ENCODE measurements at regions not wholly inside any gene's neighbourhood (a gene's known extent, or its start where the extent isn't known, plus 50 kb on each side); places are given as distances from the start of the nearest gene placed in this dataset.

- no peak for TF ChIP-seq CTCF (IDR thresholded peaks at IDR 0.05)
- Histone ChIP-seq H3K36me3 (no peaks in the 10 kb centered on the region), H3K27me3 (no peaks in the 10 kb centered on the region), H3K4me3 (ENCODE audit: low read depth in 1 of 2, low read length in 1 of 2) (no peak overlapping the region), H3K4me1 (ENCODE audit: control insufficient read depth in 1 of 2, insufficient read depth in 1 of 2, low read depth in 1 of 2, low read length in 1 of 2) (no peaks in the 10 kb centered on the region), H3K9me3 (no peaks in the 10 kb centered on the region), H3K27ac (no peak overlapping the region)
Measured at GRCh38 chr7:40969641-40970040, 733.2 kb downstream of the INHBA start.

- no peak for TF ChIP-seq CTCF (IDR thresholded peaks at IDR 0.05)
- Histone ChIP-seq H3K27ac (no peak overlapping the region), H3K4me3 (ENCODE audit: low read depth in 1 of 2, low read length in 1 of 2) (no peak overlapping the region), H3K9me3 (no peaks in the 10 kb centered on the region), H3K27me3 (no peaks in the 10 kb centered on the region), H3K36me3 (no peaks in the 10 kb centered on the region), H3K4me1 (ENCODE audit: control insufficient read depth in 1 of 2, insufficient read depth in 1 of 2, low read depth in 1 of 2, low read length in 1 of 2) (no peaks in the 10 kb centered on the region)
Measured at GRCh38 chr7:40966693-40967092, 736.2 kb downstream of the INHBA start.

GRCh38 chr7:40965774-40966173, 737.1 kb downstream of the INHBA start:
- no peaks in the 10 kb centered on the region for H3K36me3 ChIP-seq
- no peak for TF ChIP-seq CTCF (IDR thresholded peaks at IDR 0.05)
- no peaks in the 10 kb centered on the region for H3K4me1 ChIP-seq (ENCODE audit: control insufficient read depth in 1 of 2, insufficient read depth in 1 of 2, low read depth in 1 of 2, low read length in 1 of 2)
- H3K9me3 ChIP-seq: no peaks in the 10 kb centered on the region
- H3K27ac ChIP-seq: no peak overlapping the region
- no peak overlapping the region for H3K4me3 ChIP-seq (ENCODE audit: low read depth in 1 of 2, low read length in 1 of 2)
- H3K27me3 ChIP-seq: no peaks in the 10 kb centered on the region

- H3K27me3 ChIP-seq: no peaks in the 10 kb centered on the region
- H3K27ac ChIP-seq: no peak overlapping the region
- H3K4me1 ChIP-seq (ENCODE audit: control insufficient read depth in 1 of 2, insufficient read depth in 1 of 2, low read depth in 1 of 2, low read length in 1 of 2): no peaks in the 10 kb centered on the region
- no peaks in the 10 kb centered on the region for H3K9me3 ChIP-seq
- no peak overlapping the region for H3K4me3 ChIP-seq (ENCODE audit: low read depth in 1 of 2, low read length in 1 of 2)
- TF ChIP-seq CTCF (IDR thresholded peaks at IDR 0.05): no peak
- H3K36me3 ChIP-seq: no peaks in the 10 kb centered on the region
Measured at GRCh38 chr7:40965016-40965415, 737.9 kb downstream of the INHBA start.

GRCh38 chr7:40964610-40965009, 738.3 kb downstream of the INHBA start:
- TF ChIP-seq CTCF (IDR thresholded peaks at IDR 0.05): no peak
- Histone ChIP-seq H3K27ac (no peak overlapping the region), H3K4me3 (ENCODE audit: low read depth in 1 of 2, low read length in 1 of 2) (no peak overlapping the region), H3K4me1 (ENCODE audit: control insufficient read depth in 1 of 2, insufficient read depth in 1 of 2, low read depth in 1 of 2, low read length in 1 of 2) (no peaks in the 10 kb centered on the region), H3K27me3 (no peaks in the 10 kb centered on the region), H3K36me3 (no peaks in the 10 kb centered on the region), H3K9me3 (no peaks in the 10 kb centered on the region)

GRCh38 chr7:40959955-40960354, 742.9 kb downstream of the INHBA start:
- H3K27me3 ChIP-seq: no peaks in the 10 kb centered on the region
- H3K36me3 ChIP-seq: no peaks in the 10 kb centered on the region
- H3K4me1 ChIP-seq (ENCODE audit: control insufficient read depth in 1 of 2, insufficient read depth in 1 of 2, low read depth in 1 of 2, low read length in 1 of 2): no peaks in the 10 kb centered on the region
- H3K9me3 ChIP-seq: no peaks in the 10 kb centered on the region
- no peak overlapping the region for H3K4me3 ChIP-seq (ENCODE audit: low read depth in 1 of 2, low read length in 1 of 2)
- H3K27ac ChIP-seq: no peak overlapping the region
- no peak for TF ChIP-seq CTCF (IDR thresholded peaks at IDR 0.05)
